ENCODE measurements at regions not wholly inside any gene's neighbourhood (a gene's known extent, or its start where the extent isn't known, plus 50 kb on each side); places are given as distances from the start of the nearest gene placed in this dataset.

GRCh38 chr9:89864731-89865130, 259.9 kb downstream of the GADD45G start:
- no peak for TF ChIP-seq CTCF (IDR thresholded peaks at IDR 0.05)
- no peak for TF ChIP-seq POLR2AphosphoS5 (IDR thresholded peaks at IDR 0.05)
- TF ChIP-seq POLR2A (IDR thresholded peaks at IDR 0.05): no peak
